Keratinocyte (primary cell): ENCODE measurements at regions not wholly inside any gene's neighbourhood (a gene's known extent, or its start where the extent isn't known, plus 50 kb on each side); places are given as distances from the start of the nearest gene placed in this dataset.

Experiments used
- DNase-seq: peaks from one replicate; pipeline ENCODE4 v3.0.0-alpha.2; 2011; ENCODE audit warnings: low read depth, missing footprints, low spot score
- FAIRE-seq: peaks from 2 replicates; lab custom pipeline; 2011; peaks lifted over from hg19 to GRCh38; lab: Jason Lieb, UNC
- H2AFZ ChIP-seq: 2 replicates; pipeline ENCODE4 v1.6.0; 2012; ENCODE audit warnings: low read length, control low read depth, inconsistent platforms; ENCODE audit not compliant: control insufficient read depth
- H3K27ac ChIP-seq: 2 replicates; pipeline ENCODE4 v1.5.1; 2011; ENCODE audit warnings: low read length; ENCODE audit not compliant: control insufficient read depth, insufficient read depth
- H3K27me3 ChIP-seq: 3 replicates; pipeline ENCODE4 v1.6.0; 2011; ENCODE audit warnings: low read length; ENCODE audit not compliant: control insufficient read depth, insufficient read depth; ENCODE audit errors: extremely low read depth
- H3K36me3 ChIP-seq, 2 experiments: 2 replicates in 1 of 2; 3 replicates in 1 of 2; pipeline ENCODE4 v1.5.1; 2011; ENCODE audit warnings: low read length in 2 of 2, mild to moderate bottlenecking in 1 of 2; ENCODE audit not compliant: control insufficient read depth in 2 of 2, insufficient read depth in 2 of 2; ENCODE audit errors: extremely low read depth in 1 of 2
- H3K4me1 ChIP-seq: 3 replicates; pipeline ENCODE4 v1.5.1; 2011; ENCODE audit warnings: low read length; ENCODE audit not compliant: control insufficient read depth, insufficient read depth; ENCODE audit errors: extremely low read depth
- H3K4me2 ChIP-seq: 3 replicates; pipeline ENCODE4 v1.6.0; 2011; ENCODE audit warnings: low read depth, low read length; ENCODE audit not compliant: control insufficient read depth, insufficient read depth; ENCODE audit errors: extremely low read depth
- H3K4me3 ChIP-seq, 3 experiments: fragments of 200-600 bp in 1 of 3; sonication (generic) in 1 of 3; 2 replicates in 2 of 3; 3 replicates in 1 of 3; pipeline ENCODE4 v1.5.1; 2011 to 2016; ENCODE audit warnings: low read length in 3 of 3, mild to moderate bottlenecking in 3 of 3, control low read depth in 2 of 3, inconsistent platforms in 1 of 3, low read depth in 1 of 3, mixed read lengths in 1 of 3, mixed run types in 1 of 3, moderate library complexity in 1 of 3; ENCODE audit not compliant: control insufficient read depth in 2 of 3, insufficient read depth in 2 of 3; ENCODE audit errors: extremely low read depth in 1 of 3
- H3K79me2 ChIP-seq: 2 replicates; pipeline ENCODE4 v1.6.0; 2012; ENCODE audit warnings: low read length; ENCODE audit not compliant: control insufficient read depth, insufficient read depth
- H3K9ac ChIP-seq: 3 replicates; pipeline ENCODE4 v1.6.0; 2011; ENCODE audit warnings: low read length; ENCODE audit not compliant: control insufficient read depth, insufficient read depth; ENCODE audit errors: extremely low read depth
- H3K9me1 ChIP-seq: 3 replicates; pipeline ENCODE4 v1.6.0; 2011; ENCODE audit warnings: low read length; ENCODE audit not compliant: control insufficient read depth, insufficient read depth; ENCODE audit errors: extremely low read depth
- H3K9me3 ChIP-seq: 2 replicates; pipeline ENCODE4 v1.5.1; 2012; ENCODE audit warnings: low read depth, low read length; ENCODE audit not compliant: control insufficient read depth
- H4K20me1 ChIP-seq: 3 replicates; pipeline ENCODE4 v1.6.0; 2011; ENCODE audit warnings: low read length; ENCODE audit not compliant: control insufficient read depth, insufficient read depth; ENCODE audit errors: extremely low read depth
- CTCF ChIP-seq, 3 experiments: IDR thresholded peaks in 1 of 3; conservative IDR thresholded peaks in 1 of 3; optimal IDR thresholded peaks in 1 of 3; 2 replicates in 2 of 3; 3 replicates in 1 of 3; pipeline versions ENCODE3 to v1.5.1; 2011; ENCODE audit warnings: low read length in 3 of 3, mild to moderate bottlenecking in 3 of 3, moderate library complexity in 2 of 3, control low read depth in 1 of 3, inconsistent platforms in 1 of 3; ENCODE audit not compliant: insufficient read depth in 2 of 3; ENCODE audit errors: extremely low read depth in 1 of 3
- EZH2 ChIP-seq: IDR thresholded peaks from one replicate; pipeline ENCODE4 v1.6.1; 2012; ENCODE audit warnings: inconsistent platforms, mild to moderate bottlenecking, low read length, moderate library complexity
- dilution Hi-C: fragments of 300-500 bp; cut with MboI; formaldehyde crosslinking; loops from one replicate; pipeline ENCODE4 v1.7.0; 2020; ENCODE audit warnings: low sequenced_read_pairs; ENCODE audit not compliant: extremely low pct_ligation_motif_present

- Histone ChIP-seq H3K4me2 (no peak overlapping the region), H3K36me3 (no peaks in the 10 kb centered on the region), H3K79me2 (no peaks in the 10 kb centered on the region), H3K9me3 (no peaks in the 10 kb centered on the region), H3K27ac (no peak overlapping the region), H3K27me3 (no peaks in the 10 kb centered on the region), H4K20me1 (no peaks in the 10 kb centered on the region), H3K9ac (no peak overlapping the region), H3K9me1 (no peaks in the 10 kb centered on the region), H2AFZ (no peak overlapping the region), H3K4me1 (peaks cover 33% of the 10 kb centered on the region), H3K4me3 (no peak overlapping the region)
- TF ChIP-seq CTCF (optimal IDR thresholded peaks at IDR 0.05 in 1 of 3, IDR thresholded peaks at IDR 0.05 in 1 of 3, conservative IDR thresholded peaks at IDR 0.05 in 1 of 3; ENCODE audit: extremely low read depth in 1 of 3, insufficient read depth in 2 of 3, low read length in 3 of 3) (no peak), EZH2 (no peak)
- DNase-seq (no peak), FAIRE-seq (peak; percentile 95)
- dilution Hi-C loops = no loop called here
These were observed 95.6 kb downstream of the RIPK4 start for GRCh38 chr21:41671212-41671762.

GRCh38 chr21:41670056-41670805, 96.6 kb downstream of the RIPK4 start:
- no peaks in the 10 kb centered on the region for H3K9me1 ChIP-seq
- no peaks in the 10 kb centered on the region for H3K79me2 ChIP-seq
- no peak overlapping the region for H3K4me2 ChIP-seq
- TF ChIP-seq EZH2 = no peak
- TF ChIP-seq CTCF (optimal IDR thresholded peaks at IDR 0.05 in 1 of 3, IDR thresholded peaks at IDR 0.05 in 1 of 3, conservative IDR thresholded peaks at IDR 0.05 in 1 of 3; ENCODE audit: extremely low read depth in 1 of 3, insufficient read depth in 2 of 3, low read length in 3 of 3) = no peak
- no peak for FAIRE-seq
- peaks cover 36% of the 10 kb centered on the region for H3K4me1 ChIP-seq
- no peak overlapping the region for H3K9ac ChIP-seq
- no peaks in the 10 kb centered on the region for H3K27me3 ChIP-seq
- no peak for DNase-seq
- H3K36me3 ChIP-seq = no peaks in the 10 kb centered on the region
- H3K9me3 ChIP-seq = no peaks in the 10 kb centered on the region
- dilution Hi-C loops = no loop called here
- H3K4me3 ChIP-seq = no peak overlapping the region
- H4K20me1 ChIP-seq = no peaks in the 10 kb centered on the region
- H3K27ac ChIP-seq = no peak overlapping the region
- no peak overlapping the region for H2AFZ ChIP-seq
